WTC11 (cell line): ENCODE measurements at regions not wholly inside any gene's neighbourhood (a gene's known extent, or its start where the extent isn't known, plus 50 kb on each side); places are given as distances from the start of the nearest gene placed in this dataset.

ENCODE experiments used
- ATAC-seq: fragments of 200-7000 bp; cut with Tn5 transposase; 2 replicates; pipeline ENCODE4 v1.10.0; 2021; ENCODE audit warnings: mild to moderate bottlenecking, moderate library complexity
- CTCF ChIA-PET: fragments of 300-600 bp; sonication (Branson Sonifier 250); formaldehyde crosslinking; loops from one replicate; lab custom pipeline; 2021; ENCODE audit warnings: antibody characterized with exemption; lab: Charles Lee
- POLR2A ChIA-PET: fragments of 350-600 bp; sonication (Branson Sonifier 250); formaldehyde crosslinking; loops from one replicate; lab custom pipeline; 2021; ENCODE audit warnings: antibody characterized with exemption; lab: Charles Lee
- DNase-seq: peaks from one replicate; pipeline ENCODE4 v3.0.0; 2021; ENCODE audit warnings: low spot score
- H3K27ac Mint-ChIP-seq: 2 replicates; pipeline ENCODE4 v1.8.0; 2021; ENCODE audit warnings: mixed read lengths
- H3K27me3 Mint-ChIP-seq: 2 replicates; pipeline ENCODE4 v1.8.0; 2021; ENCODE audit warnings: low read depth, mild to moderate bottlenecking, moderate library complexity, mixed read lengths
- H3K36me3 Mint-ChIP-seq: 2 replicates; pipeline ENCODE4 v1.8.0; 2021; ENCODE audit warnings: mixed read lengths
- H3K4me1 Mint-ChIP-seq: 2 replicates; pipeline ENCODE4 v1.8.0; 2022; ENCODE audit warnings: mixed read lengths
- H3K4me3 Mint-ChIP-seq: 2 replicates; pipeline ENCODE4 v1.8.0; 2021; ENCODE audit warnings: mild to moderate bottlenecking, moderate library complexity, mixed read lengths
- H3K9me3 Mint-ChIP-seq: 2 replicates; pipeline ENCODE4 v1.8.0; 2021; ENCODE audit warnings: mixed read lengths
- ATF1 ChIP-seq: sonication (generic); formaldehyde crosslinking; IDR thresholded peaks from 2 replicates; pipeline ENCODE4 v1.8.1; 2023; ENCODE audit warnings: mild to moderate bottlenecking, moderate library complexity, missing genetic modification reagents
- FOXK1 ChIP-seq: sonication (generic); formaldehyde crosslinking; IDR thresholded peaks from 2 replicates; pipeline ENCODE4 v1.8.0; 2022; ENCODE audit warnings: mild to moderate bottlenecking, moderate library complexity, missing genetic modification reagents
- MXD4 ChIP-seq: fragments of 250-450 bp; sonication (Bioruptor Pico); IDR thresholded peaks from 2 replicates; pipeline ENCODE4 v1.8.0; 2021; ENCODE audit warnings: mild to moderate bottlenecking, moderate library complexity, borderline replicate concordance
- MYBL2 ChIP-seq: sonication (generic); formaldehyde crosslinking; IDR thresholded peaks from 2 replicates; pipeline ENCODE4 v1.8.1; 2023; ENCODE audit warnings: mild to moderate bottlenecking, moderate library complexity, missing genetic modification reagents
- NFE2L1 ChIP-seq: sonication (generic); formaldehyde crosslinking; IDR thresholded peaks from 2 replicates; pipeline ENCODE4 v1.8.1; 2023; ENCODE audit warnings: missing genetic modification reagents
- SP1 ChIP-seq: sonication (generic); formaldehyde crosslinking; conservative IDR thresholded peaks from 2 replicates; pipeline ENCODE4 v1.8.1; 2022; ENCODE audit warnings: missing genetic modification reagents
- ZNF219 ChIP-seq: sonication (generic); formaldehyde crosslinking; IDR thresholded peaks from 2 replicates; pipeline ENCODE4 v1.8.0; 2023; ENCODE audit warnings: missing genetic modification reagents, mild to moderate bottlenecking, borderline replicate concordance
- ZNF317 ChIP-seq: sonication (generic); formaldehyde crosslinking; IDR thresholded peaks from 2 replicates; pipeline ENCODE4 v1.8.1; 2023; ENCODE audit warnings: low read depth, mild to moderate bottlenecking, moderate library complexity, missing genetic modification reagents, borderline replicate concordance
- TF ChIP-seq, protein P1 (sequence below): sonication (generic); formaldehyde crosslinking; IDR thresholded peaks from 2 replicates; pipeline ENCODE4 v1.8.1; 2023; ENCODE audit warnings: mild to moderate bottlenecking, missing genetic modification reagents, moderate library complexity
- TF ChIP-seq, protein P2 (sequence below): sonication (generic); formaldehyde crosslinking; IDR thresholded peaks from 2 replicates; pipeline ENCODE4 v1.8.0; 2022; ENCODE audit warnings: mild to moderate bottlenecking, missing genetic modification reagents
- TF ChIP-seq, protein P3 (sequence below): fragments of 250-450 bp; sonication (Bioruptor Pico); IDR thresholded peaks from 2 replicates; pipeline ENCODE4 v1.9.0; 2021; ENCODE audit warnings: mild to moderate bottlenecking, borderline replicate concordance
- TF ChIP-seq, protein P4 (sequence below): sonication (generic); formaldehyde crosslinking; IDR thresholded peaks from 2 replicates; pipeline ENCODE4 v1.8.1; 2022; ENCODE audit warnings: missing genetic modification reagents, borderline replicate concordance
- TF ChIP-seq, protein P5 (sequence below): sonication (generic); formaldehyde crosslinking; IDR thresholded peaks from 2 replicates; pipeline ENCODE4 v1.8.1; 2022; ENCODE audit warnings: low read depth, mild to moderate bottlenecking, moderate library complexity, missing genetic modification reagents, borderline replicate concordance
- TF ChIP-seq, protein P6 (sequence below): sonication (generic); formaldehyde crosslinking; IDR thresholded peaks from 2 replicates; pipeline ENCODE4 v1.8.0; 2023; ENCODE audit warnings: missing genetic modification reagents
- TF ChIP-seq, protein P7 (sequence below): fragments of 250-450 bp; sonication (Bioruptor Pico); IDR thresholded peaks from 2 replicates; pipeline ENCODE4 v1.9.0; 2021; ENCODE audit warnings: mild to moderate bottlenecking
- TF ChIP-seq, protein P8 (sequence below): sonication (generic); formaldehyde crosslinking; IDR thresholded peaks from 2 replicates; pipeline ENCODE4 v1.8.0; 2022; ENCODE audit warnings: mild to moderate bottlenecking, missing genetic modification reagents
- TF ChIP-seq, protein P9 (sequence below): sonication (generic); formaldehyde crosslinking; IDR thresholded peaks from 2 replicates; pipeline ENCODE4 v1.8.1; 2023; ENCODE audit warnings: mild to moderate bottlenecking, missing genetic modification reagents, moderate library complexity
- TF ChIP-seq, protein P10 (sequence below): sonication (generic); formaldehyde crosslinking; IDR thresholded peaks from 2 replicates; pipeline ENCODE4 v1.8.0; 2023; ENCODE audit warnings: mild to moderate bottlenecking, missing genetic modification reagents

DNA sequence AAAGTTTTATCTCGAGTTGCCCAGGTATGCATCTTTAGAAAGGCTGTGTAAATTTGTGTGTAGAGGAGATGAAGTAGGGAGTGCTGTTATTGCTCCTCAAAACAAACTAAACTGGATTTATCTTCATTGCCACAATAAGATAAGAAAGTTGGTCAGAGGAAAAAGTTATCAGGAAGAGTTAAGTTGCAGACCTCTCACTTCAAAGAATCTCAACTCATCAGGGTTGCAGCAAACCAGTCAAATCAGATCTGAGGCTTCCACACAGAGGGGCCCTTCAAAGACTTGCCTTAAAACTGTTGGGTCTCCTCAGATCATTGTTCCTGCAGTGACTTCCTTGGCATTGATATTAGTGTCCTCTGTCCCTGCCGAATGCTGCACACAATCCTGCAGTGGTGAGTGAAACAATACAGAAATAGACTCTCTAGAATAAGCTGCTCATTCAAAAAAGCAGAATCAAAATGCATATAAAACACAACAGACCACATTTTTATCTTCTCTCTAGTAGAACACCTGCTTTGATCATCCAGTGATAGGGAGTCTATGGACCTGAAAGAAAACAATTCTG lies 191.2 kb upstream of the CBLB start:
- no peaks in the 10 kb centered on the region for H3K4me1 Mint-ChIP-seq
- ChIA-PET CTCF (no interaction called here), POLR2A (no interaction called here)
- ATAC-seq: no peak
- DNase-seq: no peak
- H3K9me3 Mint-ChIP-seq: peaks cover 31% of the 10 kb centered on the region
- no peak overlapping the region for H3K27ac Mint-ChIP-seq
- H3K27me3 Mint-ChIP-seq: no peaks in the 10 kb centered on the region
- H3K36me3 Mint-ChIP-seq: peaks cover 11% of the 10 kb centered on the region
- H3K4me3 Mint-ChIP-seq: no peak overlapping the region
- TF ChIP-seq, protein P1, sequence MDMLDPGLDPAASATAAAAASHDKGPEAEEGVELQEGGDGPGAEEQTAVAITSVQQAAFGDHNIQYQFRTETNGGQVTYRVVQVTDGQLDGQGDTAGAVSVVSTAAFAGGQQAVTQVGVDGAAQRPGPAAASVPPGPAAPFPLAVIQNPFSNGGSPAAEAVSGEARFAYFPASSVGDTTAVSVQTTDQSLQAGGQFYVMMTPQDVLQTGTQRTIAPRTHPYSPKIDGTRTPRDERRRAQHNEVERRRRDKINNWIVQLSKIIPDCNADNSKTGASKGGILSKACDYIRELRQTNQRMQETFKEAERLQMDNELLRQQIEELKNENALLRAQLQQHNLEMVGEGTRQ: no peak
- TF ChIP-seq MYBL2 (CRISPR knock-in tag) (no peak), MXD4 (CRISPR knock-in tag) (no peak), ZNF219 (CRISPR knock-in tag) (no peak), NFE2L1 (CRISPR knock-in tag) (no peak), FOXK1 (no peak), SP1 (CRISPR knock-in tag) (no peak), ZNF317 (no peak), ATF1 (CRISPR knock-in tag) (no peak)
- TF ChIP-seq, protein P2, sequence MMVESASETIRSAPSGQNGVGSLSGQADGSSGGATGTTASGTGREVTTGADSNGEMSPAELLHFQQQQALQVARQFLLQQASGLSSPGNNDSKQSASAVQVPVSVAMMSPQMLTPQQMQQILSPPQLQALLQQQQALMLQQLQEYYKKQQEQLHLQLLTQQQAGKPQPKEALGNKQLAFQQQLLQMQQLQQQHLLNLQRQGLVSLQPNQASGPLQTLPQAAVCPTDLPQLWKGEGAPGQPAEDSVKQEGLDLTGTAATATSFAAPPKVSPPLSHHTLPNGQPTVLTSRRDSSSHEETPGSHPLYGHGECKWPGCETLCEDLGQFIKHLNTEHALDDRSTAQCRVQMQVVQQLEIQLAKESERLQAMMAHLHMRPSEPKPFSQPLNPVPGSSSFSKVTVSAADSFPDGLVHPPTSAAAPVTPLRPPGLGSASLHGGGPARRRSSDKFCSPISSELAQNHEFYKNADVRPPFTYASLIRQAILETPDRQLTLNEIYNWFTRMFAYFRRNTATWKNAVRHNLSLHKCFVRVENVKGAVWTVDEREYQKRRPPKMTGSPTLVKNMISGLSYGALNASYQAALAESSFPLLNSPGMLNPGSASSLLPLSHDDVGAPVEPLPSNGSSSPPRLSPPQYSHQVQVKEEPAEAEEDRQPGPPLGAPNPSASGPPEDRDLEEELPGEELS (CRISPR knock-in tag): no peak
- TF ChIP-seq, protein P3, sequence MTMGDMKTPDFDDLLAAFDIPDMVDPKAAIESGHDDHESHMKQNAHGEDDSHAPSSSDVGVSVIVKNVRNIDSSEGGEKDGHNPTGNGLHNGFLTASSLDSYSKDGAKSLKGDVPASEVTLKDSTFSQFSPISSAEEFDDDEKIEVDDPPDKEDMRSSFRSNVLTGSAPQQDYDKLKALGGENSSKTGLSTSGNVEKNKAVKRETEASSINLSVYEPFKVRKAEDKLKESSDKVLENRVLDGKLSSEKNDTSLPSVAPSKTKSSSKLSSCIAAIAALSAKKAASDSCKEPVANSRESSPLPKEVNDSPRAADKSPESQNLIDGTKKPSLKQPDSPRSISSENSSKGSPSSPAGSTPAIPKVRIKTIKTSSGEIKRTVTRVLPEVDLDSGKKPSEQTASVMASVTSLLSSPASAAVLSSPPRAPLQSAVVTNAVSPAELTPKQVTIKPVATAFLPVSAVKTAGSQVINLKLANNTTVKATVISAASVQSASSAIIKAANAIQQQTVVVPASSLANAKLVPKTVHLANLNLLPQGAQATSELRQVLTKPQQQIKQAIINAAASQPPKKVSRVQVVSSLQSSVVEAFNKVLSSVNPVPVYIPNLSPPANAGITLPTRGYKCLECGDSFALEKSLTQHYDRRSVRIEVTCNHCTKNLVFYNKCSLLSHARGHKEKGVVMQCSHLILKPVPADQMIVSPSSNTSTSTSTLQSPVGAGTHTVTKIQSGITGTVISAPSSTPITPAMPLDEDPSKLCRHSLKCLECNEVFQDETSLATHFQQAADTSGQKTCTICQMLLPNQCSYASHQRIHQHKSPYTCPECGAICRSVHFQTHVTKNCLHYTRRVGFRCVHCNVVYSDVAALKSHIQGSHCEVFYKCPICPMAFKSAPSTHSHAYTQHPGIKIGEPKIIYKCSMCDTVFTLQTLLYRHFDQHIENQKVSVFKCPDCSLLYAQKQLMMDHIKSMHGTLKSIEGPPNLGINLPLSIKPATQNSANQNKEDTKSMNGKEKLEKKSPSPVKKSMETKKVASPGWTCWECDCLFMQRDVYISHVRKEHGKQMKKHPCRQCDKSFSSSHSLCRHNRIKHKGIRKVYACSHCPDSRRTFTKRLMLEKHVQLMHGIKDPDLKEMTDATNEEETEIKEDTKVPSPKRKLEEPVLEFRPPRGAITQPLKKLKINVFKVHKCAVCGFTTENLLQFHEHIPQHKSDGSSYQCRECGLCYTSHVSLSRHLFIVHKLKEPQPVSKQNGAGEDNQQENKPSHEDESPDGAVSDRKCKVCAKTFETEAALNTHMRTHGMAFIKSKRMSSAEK (CRISPR knock-in tag): no peak
- TF ChIP-seq, protein P4, sequence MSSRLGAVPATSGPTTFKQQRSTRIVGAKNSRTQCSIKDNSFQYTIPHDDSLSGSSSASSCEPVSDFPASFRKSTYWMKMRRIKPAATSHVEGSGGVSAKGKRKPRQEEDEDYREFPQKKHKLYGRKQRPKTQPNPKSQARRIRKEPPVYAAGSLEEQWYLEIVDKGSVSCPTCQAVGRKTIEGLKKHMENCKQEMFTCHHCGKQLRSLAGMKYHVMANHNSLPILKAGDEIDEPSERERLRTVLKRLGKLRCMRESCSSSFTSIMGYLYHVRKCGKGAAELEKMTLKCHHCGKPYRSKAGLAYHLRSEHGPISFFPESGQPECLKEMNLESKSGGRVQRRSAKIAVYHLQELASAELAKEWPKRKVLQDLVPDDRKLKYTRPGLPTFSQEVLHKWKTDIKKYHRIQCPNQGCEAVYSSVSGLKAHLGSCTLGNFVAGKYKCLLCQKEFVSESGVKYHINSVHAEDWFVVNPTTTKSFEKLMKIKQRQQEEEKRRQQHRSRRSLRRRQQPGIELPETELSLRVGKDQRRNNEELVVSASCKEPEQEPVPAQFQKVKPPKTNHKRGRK (CRISPR knock-in tag): no peak
- TF ChIP-seq, protein P5, sequence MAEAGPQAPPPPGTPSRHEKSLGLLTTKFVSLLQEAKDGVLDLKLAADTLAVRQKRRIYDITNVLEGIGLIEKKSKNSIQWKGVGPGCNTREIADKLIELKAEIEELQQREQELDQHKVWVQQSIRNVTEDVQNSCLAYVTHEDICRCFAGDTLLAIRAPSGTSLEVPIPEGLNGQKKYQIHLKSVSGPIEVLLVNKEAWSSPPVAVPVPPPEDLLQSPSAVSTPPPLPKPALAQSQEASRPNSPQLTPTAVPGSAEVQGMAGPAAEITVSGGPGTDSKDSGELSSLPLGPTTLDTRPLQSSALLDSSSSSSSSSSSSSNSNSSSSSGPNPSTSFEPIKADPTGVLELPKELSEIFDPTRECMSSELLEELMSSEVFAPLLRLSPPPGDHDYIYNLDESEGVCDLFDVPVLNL (CRISPR knock-in tag): no peak
- TF ChIP-seq, protein P6, sequence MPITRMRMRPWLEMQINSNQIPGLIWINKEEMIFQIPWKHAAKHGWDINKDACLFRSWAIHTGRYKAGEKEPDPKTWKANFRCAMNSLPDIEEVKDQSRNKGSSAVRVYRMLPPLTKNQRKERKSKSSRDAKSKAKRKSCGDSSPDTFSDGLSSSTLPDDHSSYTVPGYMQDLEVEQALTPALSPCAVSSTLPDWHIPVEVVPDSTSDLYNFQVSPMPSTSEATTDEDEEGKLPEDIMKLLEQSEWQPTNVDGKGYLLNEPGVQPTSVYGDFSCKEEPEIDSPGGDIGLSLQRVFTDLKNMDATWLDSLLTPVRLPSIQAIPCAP (CRISPR knock-in tag): no peak
- TF ChIP-seq, protein P7, sequence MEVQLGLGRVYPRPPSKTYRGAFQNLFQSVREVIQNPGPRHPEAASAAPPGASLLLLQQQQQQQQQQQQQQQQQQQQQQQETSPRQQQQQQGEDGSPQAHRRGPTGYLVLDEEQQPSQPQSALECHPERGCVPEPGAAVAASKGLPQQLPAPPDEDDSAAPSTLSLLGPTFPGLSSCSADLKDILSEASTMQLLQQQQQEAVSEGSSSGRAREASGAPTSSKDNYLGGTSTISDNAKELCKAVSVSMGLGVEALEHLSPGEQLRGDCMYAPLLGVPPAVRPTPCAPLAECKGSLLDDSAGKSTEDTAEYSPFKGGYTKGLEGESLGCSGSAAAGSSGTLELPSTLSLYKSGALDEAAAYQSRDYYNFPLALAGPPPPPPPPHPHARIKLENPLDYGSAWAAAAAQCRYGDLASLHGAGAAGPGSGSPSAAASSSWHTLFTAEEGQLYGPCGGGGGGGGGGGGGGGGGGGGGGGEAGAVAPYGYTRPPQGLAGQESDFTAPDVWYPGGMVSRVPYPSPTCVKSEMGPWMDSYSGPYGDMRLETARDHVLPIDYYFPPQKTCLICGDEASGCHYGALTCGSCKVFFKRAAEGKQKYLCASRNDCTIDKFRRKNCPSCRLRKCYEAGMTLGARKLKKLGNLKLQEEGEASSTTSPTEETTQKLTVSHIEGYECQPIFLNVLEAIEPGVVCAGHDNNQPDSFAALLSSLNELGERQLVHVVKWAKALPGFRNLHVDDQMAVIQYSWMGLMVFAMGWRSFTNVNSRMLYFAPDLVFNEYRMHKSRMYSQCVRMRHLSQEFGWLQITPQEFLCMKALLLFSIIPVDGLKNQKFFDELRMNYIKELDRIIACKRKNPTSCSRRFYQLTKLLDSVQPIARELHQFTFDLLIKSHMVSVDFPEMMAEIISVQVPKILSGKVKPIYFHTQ (CRISPR knock-in tag): no peak
- TF ChIP-seq, protein P8, sequence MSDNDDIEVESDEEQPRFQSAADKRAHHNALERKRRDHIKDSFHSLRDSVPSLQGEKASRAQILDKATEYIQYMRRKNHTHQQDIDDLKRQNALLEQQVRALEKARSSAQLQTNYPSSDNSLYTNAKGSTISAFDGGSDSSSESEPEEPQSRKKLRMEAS (CRISPR knock-in tag): no peak
- TF ChIP-seq, protein P9, sequence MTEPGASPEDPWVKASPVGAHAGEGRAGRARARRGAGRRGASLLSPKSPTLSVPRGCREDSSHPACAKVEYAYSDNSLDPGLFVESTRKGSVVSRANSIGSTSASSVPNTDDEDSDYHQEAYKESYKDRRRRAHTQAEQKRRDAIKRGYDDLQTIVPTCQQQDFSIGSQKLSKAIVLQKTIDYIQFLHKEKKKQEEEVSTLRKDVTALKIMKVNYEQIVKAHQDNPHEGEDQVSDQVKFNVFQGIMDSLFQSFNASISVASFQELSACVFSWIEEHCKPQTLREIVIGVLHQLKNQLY (CRISPR knock-in tag): no peak
- TF ChIP-seq, protein P10, sequence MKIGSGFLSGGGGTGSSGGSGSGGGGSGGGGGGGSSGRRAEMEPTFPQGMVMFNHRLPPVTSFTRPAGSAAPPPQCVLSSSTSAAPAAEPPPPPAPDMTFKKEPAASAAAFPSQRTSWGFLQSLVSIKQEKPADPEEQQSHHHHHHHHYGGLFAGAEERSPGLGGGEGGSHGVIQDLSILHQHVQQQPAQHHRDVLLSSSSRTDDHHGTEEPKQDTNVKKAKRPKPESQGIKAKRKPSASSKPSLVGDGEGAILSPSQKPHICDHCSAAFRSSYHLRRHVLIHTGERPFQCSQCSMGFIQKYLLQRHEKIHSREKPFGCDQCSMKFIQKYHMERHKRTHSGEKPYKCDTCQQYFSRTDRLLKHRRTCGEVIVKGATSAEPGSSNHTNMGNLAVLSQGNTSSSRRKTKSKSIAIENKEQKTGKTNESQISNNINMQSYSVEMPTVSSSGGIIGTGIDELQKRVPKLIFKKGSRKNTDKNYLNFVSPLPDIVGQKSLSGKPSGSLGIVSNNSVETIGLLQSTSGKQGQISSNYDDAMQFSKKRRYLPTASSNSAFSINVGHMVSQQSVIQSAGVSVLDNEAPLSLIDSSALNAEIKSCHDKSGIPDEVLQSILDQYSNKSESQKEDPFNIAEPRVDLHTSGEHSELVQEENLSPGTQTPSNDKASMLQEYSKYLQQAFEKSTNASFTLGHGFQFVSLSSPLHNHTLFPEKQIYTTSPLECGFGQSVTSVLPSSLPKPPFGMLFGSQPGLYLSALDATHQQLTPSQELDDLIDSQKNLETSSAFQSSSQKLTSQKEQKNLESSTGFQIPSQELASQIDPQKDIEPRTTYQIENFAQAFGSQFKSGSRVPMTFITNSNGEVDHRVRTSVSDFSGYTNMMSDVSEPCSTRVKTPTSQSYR: no peak
